ENCODE measurements at regions not wholly inside any gene's neighbourhood (a gene's known extent, or its start where the extent isn't known, plus 50 kb on each side); places are given as distances from the start of the nearest gene placed in this dataset.

- no peaks in the 10 kb centered on the region for H3K9me3 Mint-ChIP-seq
- DNase-seq (no peak), ATAC-seq (replicated peaks) (no peak)
- peaks cover 0 to 7% of the 10 kb centered on the region in 2 donors for H3K27me3 Mint-ChIP-seq
- H3K4me1 Mint-ChIP-seq: peaks cover 0 to 6% of the 10 kb centered on the region in 2 donors
- H3K4me3 Mint-ChIP-seq: no peak overlapping the region
- no peak overlapping the region for H3K27ac Mint-ChIP-seq
- no peaks in the 10 kb centered on the region for H3K36me3 Mint-ChIP-seq
These were observed 224.4 kb upstream of the SESN3 start for GRCh38 chr11:95455228-95455970.

GRCh38 chr11:95453616-95454171 lies 222.7 kb upstream of the SESN3 start:
- Mint-ChIP-seq H3K27me3 (peaks cover 4 to 7% of the 10 kb centered on the region in 2 donors), H3K36me3 (no peaks in the 10 kb centered on the region), H3K4me3 (no peak overlapping the region), H3K4me1 (peaks cover 0 to 6% of the 10 kb centered on the region in 2 donors), H3K9me3 (no peaks in the 10 kb centered on the region), H3K27ac (no peak overlapping the region)
- ATAC-seq (replicated peaks) (no peak), DNase-seq (no peak)

- ATAC-seq (replicated peaks) (no peak), DNase-seq (no peak)
- peaks cover 0 to 6% of the 10 kb centered on the region in 2 donors for H3K4me1 Mint-ChIP-seq
- no peaks in the 10 kb centered on the region for H3K9me3 Mint-ChIP-seq
- no peak overlapping the region for H3K27ac Mint-ChIP-seq
- H3K36me3 Mint-ChIP-seq: no peaks in the 10 kb centered on the region
- peaks cover 4 to 7% of the 10 kb centered on the region in 2 donors for H3K27me3 Mint-ChIP-seq
- H3K4me3 Mint-ChIP-seq: no peak overlapping the region
These were observed 220.7 kb upstream of the SESN3 start for GRCh38 chr11:95451682-95452081.

- no peaks in the 10 kb centered on the region for H3K36me3 Mint-ChIP-seq
- H3K4me3 Mint-ChIP-seq: no peak overlapping the region
- H3K27me3 Mint-ChIP-seq: peaks cover 4 to 6% of the 10 kb centered on the region in 2 donors
- H3K4me1 Mint-ChIP-seq: peaks cover 0 to 6% of the 10 kb centered on the region in 2 donors
- DNase-seq: no peak
- ATAC-seq (replicated peaks): no peak
- no peak overlapping the region for H3K27ac Mint-ChIP-seq
- no peaks in the 10 kb centered on the region for H3K9me3 Mint-ChIP-seq
These were observed 220.3 kb upstream of the SESN3 start for GRCh38 chr11:95451261-95451660.

- no peak for ATAC-seq (replicated peaks)
- DNase-seq: no peak
- H3K4me3 Mint-ChIP-seq: no peak overlapping the region
- no peak overlapping the region for H3K27ac Mint-ChIP-seq
- peaks cover 0 to 4% of the 10 kb centered on the region in 2 donors for H3K27me3 Mint-ChIP-seq
- H3K36me3 Mint-ChIP-seq: no peaks in the 10 kb centered on the region
- H3K9me3 Mint-ChIP-seq: no peaks in the 10 kb centered on the region
- H3K4me1 Mint-ChIP-seq: peaks cover 0 to 6% of the 10 kb centered on the region in 2 donors
These were observed 219.6 kb upstream of the SESN3 start for GRCh38 chr11:95450547-95451123.

GRCh38 chr11:95445746-95446333 lies 214.8 kb upstream of the SESN3 start:
- DNase-seq: no peak
- no peaks in the 10 kb centered on the region for H3K4me1 Mint-ChIP-seq
- peaks cover 0 to 4% of the 10 kb centered on the region in 2 donors for H3K27me3 Mint-ChIP-seq
- ATAC-seq (replicated peaks): no peak
- no peak overlapping the region for H3K4me3 Mint-ChIP-seq
- H3K27ac Mint-ChIP-seq: no peak overlapping the region
- H3K36me3 Mint-ChIP-seq: no peaks in the 10 kb centered on the region
- H3K9me3 Mint-ChIP-seq: peaks cover 0 to 4% of the 10 kb centered on the region in 2 donors

- Mint-ChIP-seq H3K4me3 (no peak overlapping the region), H3K27ac (no peak overlapping the region), H3K36me3 (no peaks in the 10 kb centered on the region), H3K27me3 (peaks cover 0 to 4% of the 10 kb centered on the region in 2 donors), H3K9me3 (peaks cover 0 to 4% of the 10 kb centered on the region in 2 donors), H3K4me1 (no peaks in the 10 kb centered on the region)
- DNase-seq (no peak), ATAC-seq (replicated peaks) (no peak)
These were observed 213.6 kb upstream of the SESN3 start for GRCh38 chr11:95444309-95445241.

- peak; percentile 27 to 60 for ATAC-seq (replicated peaks)
- H3K4me3 Mint-ChIP-seq: no peak overlapping the region
These were observed 212.4 kb upstream of the SESN3 start for GRCh38 chr11:95443386-95443785.

GRCh38 chr11:95442531-95443050 lies 211.6 kb upstream of the SESN3 start:
- Mint-ChIP-seq H3K4me3 (no peak overlapping the region), H3K27ac (no peak overlapping the region), H3K4me1 (no peaks in the 10 kb centered on the region), H3K36me3 (no peaks in the 10 kb centered on the region), H3K9me3 (peaks cover 0 to 4% of the 10 kb centered on the region in 2 donors), H3K27me3 (no peaks in the 10 kb centered on the region)
- ATAC-seq (replicated peaks): no peak
- DNase-seq: no peak

More at GRCh38 chr11:95443386-95443785, 212.4 kb upstream of the SESN3 start:
- Mint-ChIP-seq H3K27ac (no peak overlapping the region), H3K27me3 (no peaks in the 10 kb centered on the region), H3K9me3 (peaks cover 0 to 4% of the 10 kb centered on the region in 2 donors), H3K36me3 (no peaks in the 10 kb centered on the region), H3K4me1 (no peaks in the 10 kb centered on the region)
- no peak for DNase-seq

GRCh38 chr11:95435628-95436353 lies 204.8 kb upstream of the SESN3 start:
- Mint-ChIP-seq H3K27me3 (peaks cover 0 to 17% of the 10 kb centered on the region in 2 donors), H3K36me3 (no peaks in the 10 kb centered on the region), H3K4me1 (peaks cover 0 to 4% of the 10 kb centered on the region in 2 donors), H3K9me3 (peaks cover 0 to 2% of the 10 kb centered on the region in 2 donors), H3K27ac (peak overlapping the region; percentile 48), H3K4me3 (no peak overlapping the region)
- no peak for DNase-seq
- no peak for ATAC-seq (replicated peaks)

- peaks cover 0 to 4% of the 10 kb centered on the region in 2 donors for H3K4me1 Mint-ChIP-seq
- H3K27ac Mint-ChIP-seq: no peak overlapping the region
- H3K27me3 Mint-ChIP-seq: peaks cover 0 to 17% of the 10 kb centered on the region in 2 donors
These were observed 204.2 kb upstream of the SESN3 start for GRCh38 chr11:95435192-95435591.

GRCh38 chr11:95434489-95435057 lies 203.6 kb upstream of the SESN3 start:
- Mint-ChIP-seq H3K27me3 (peaks cover 0 to 17% of the 10 kb centered on the region in 2 donors), H3K9me3 (peaks cover 0 to 2% of the 10 kb centered on the region in 2 donors), H3K27ac (no peak overlapping the region), H3K4me3 (no peak overlapping the region), H3K36me3 (no peaks in the 10 kb centered on the region), H3K4me1 (peaks cover 0 to 4% of the 10 kb centered on the region in 2 donors)
- ATAC-seq (replicated peaks) (no peak), DNase-seq (no peak)

More at GRCh38 chr11:95435192-95435591, 204.2 kb upstream of the SESN3 start:
- no peak overlapping the region for H3K4me3 Mint-ChIP-seq
- ATAC-seq (replicated peaks) (no peak), DNase-seq (no peak)
- peaks cover 0 to 2% of the 10 kb centered on the region in 2 donors for H3K9me3 Mint-ChIP-seq
- no peaks in the 10 kb centered on the region for H3K36me3 Mint-ChIP-seq

GRCh38 chr11:95434009-95434408 lies 203.0 kb upstream of the SESN3 start:
- H3K9me3 Mint-ChIP-seq: peaks cover 0 to 2% of the 10 kb centered on the region in 2 donors
- peaks cover 0 to 4% of the 10 kb centered on the region in 2 donors for H3K4me1 Mint-ChIP-seq
- no peak overlapping the region for H3K4me3 Mint-ChIP-seq
- no peak for DNase-seq
- peaks cover 0 to 17% of the 10 kb centered on the region in 2 donors for H3K27me3 Mint-ChIP-seq
- H3K27ac Mint-ChIP-seq: no peak overlapping the region
- H3K36me3 Mint-ChIP-seq: no peaks in the 10 kb centered on the region
- no peak for ATAC-seq (replicated peaks)
